ENCODE measurements at regions not wholly inside any gene's neighbourhood (a gene's known extent, or its start where the extent isn't known, plus 50 kb on each side); places are given as distances from the start of the nearest gene placed in this dataset.

- DNase-seq (ENCODE audit: low spot score in 2 of 2) (no peak), ATAC-seq (replicated peaks; ENCODE audit: extremely low read depth, poor library complexity, severe bottlenecking) (no peak)
- no peak overlapping the region for H3K4me3 Mint-ChIP-seq
- peaks cover 17% of the 10 kb centered on the region for H3K4me1 Mint-ChIP-seq
- no peak overlapping the region for H3K27ac Mint-ChIP-seq (ENCODE audit: low read depth)
- H3K27me3 Mint-ChIP-seq = no peaks in the 10 kb centered on the region
- H3K36me3 Mint-ChIP-seq (ENCODE audit: insufficient read depth) = no peaks in the 10 kb centered on the region
- H3K9me3 Mint-ChIP-seq = no peaks in the 10 kb centered on the region
Observed at GRCh38 chrX:20463296-20464075, 196.8 kb upstream of the RPS6KA3 start.

- Mint-ChIP-seq H3K4me3 (no peak overlapping the region), H3K36me3 (ENCODE audit: insufficient read depth) (no peaks in the 10 kb centered on the region), H3K9me3 (no peaks in the 10 kb centered on the region), H3K27ac (ENCODE audit: low read depth) (no peak overlapping the region), H3K4me1 (peaks cover 18% of the 10 kb centered on the region), H3K27me3 (no peaks in the 10 kb centered on the region)
- DNase-seq (ENCODE audit: low spot score in 2 of 2) (no peak), ATAC-seq (replicated peaks; ENCODE audit: extremely low read depth, poor library complexity, severe bottlenecking) (no peak)
Observed at GRCh38 chrX:20461576-20461975, 194.9 kb upstream of the RPS6KA3 start.

GRCh38 chrX:20461002-20461401 is 194.3 kb upstream of the RPS6KA3 start:
- DNase-seq (ENCODE audit: low spot score in 2 of 2) (no peak), ATAC-seq (replicated peaks; ENCODE audit: extremely low read depth, poor library complexity, severe bottlenecking) (no peak)
- Mint-ChIP-seq H3K27ac (ENCODE audit: low read depth) (no peak overlapping the region), H3K9me3 (no peaks in the 10 kb centered on the region), H3K27me3 (no peaks in the 10 kb centered on the region), H3K4me1 (peaks cover 18% of the 10 kb centered on the region), H3K4me3 (no peak overlapping the region), H3K36me3 (ENCODE audit: insufficient read depth) (no peaks in the 10 kb centered on the region)

GRCh38 chrX:20459410-20460350 is 193.0 kb upstream of the RPS6KA3 start:
- DNase-seq (ENCODE audit: low spot score in 2 of 2) (no peak), ATAC-seq (replicated peaks; ENCODE audit: extremely low read depth, poor library complexity, severe bottlenecking) (no peak)
- Mint-ChIP-seq H3K27ac (ENCODE audit: low read depth) (no peak overlapping the region), H3K27me3 (no peaks in the 10 kb centered on the region), H3K36me3 (ENCODE audit: insufficient read depth) (peaks cover 2% of the 10 kb centered on the region), H3K9me3 (no peaks in the 10 kb centered on the region), H3K4me1 (peaks cover 18% of the 10 kb centered on the region), H3K4me3 (no peak overlapping the region)

DNA sequence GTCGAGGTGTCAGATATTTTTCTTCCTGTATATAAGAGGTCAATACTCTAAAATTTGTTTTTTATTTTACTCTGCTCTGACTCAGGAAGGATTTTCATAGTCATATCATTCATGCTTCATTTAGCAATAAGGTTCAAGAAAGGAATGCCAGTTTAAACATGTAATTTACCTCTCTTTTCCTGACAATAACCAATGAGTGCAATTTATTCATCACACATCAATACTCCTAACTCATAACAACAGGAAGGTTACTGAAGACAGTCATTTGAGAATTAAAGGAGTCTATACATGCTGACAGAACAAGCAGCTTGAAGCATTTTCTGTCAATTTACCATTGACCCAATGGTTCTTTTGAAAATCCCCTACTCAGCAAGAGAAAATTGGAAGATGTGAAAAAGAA is 190.3 kb upstream of the RPS6KA3 start:
- Mint-ChIP-seq H3K36me3 (ENCODE audit: insufficient read depth) (peaks cover 5% of the 10 kb centered on the region), H3K9me3 (no peaks in the 10 kb centered on the region), H3K27ac (ENCODE audit: low read depth) (no peak overlapping the region), H3K4me1 (peaks cover 27% of the 10 kb centered on the region), H3K4me3 (no peak overlapping the region), H3K27me3 (no peaks in the 10 kb centered on the region)
- DNase-seq (ENCODE audit: low spot score in 2 of 2) (no peak), ATAC-seq (replicated peaks; ENCODE audit: extremely low read depth, poor library complexity, severe bottlenecking) (no peak)

- Mint-ChIP-seq H3K4me3 (no peak overlapping the region), H3K27me3 (no peaks in the 10 kb centered on the region), H3K4me1 (peaks cover 34% of the 10 kb centered on the region), H3K36me3 (ENCODE audit: insufficient read depth) (peaks cover 5% of the 10 kb centered on the region), H3K27ac (ENCODE audit: low read depth) (no peak overlapping the region), H3K9me3 (no peaks in the 10 kb centered on the region)
- DNase-seq (ENCODE audit: low spot score in 2 of 2) (no peak), ATAC-seq (replicated peaks; ENCODE audit: extremely low read depth, poor library complexity, severe bottlenecking) (no peak)
Observed at GRCh38 chrX:20455001-20455400, 188.3 kb upstream of the RPS6KA3 start.

- Mint-ChIP-seq H3K27ac (ENCODE audit: low read depth) (peak overlapping the region; percentile 68), H3K27me3 (no peaks in the 10 kb centered on the region), H3K9me3 (no peaks in the 10 kb centered on the region), H3K4me3 (no peak overlapping the region), H3K36me3 (ENCODE audit: insufficient read depth) (peaks cover 5% of the 10 kb centered on the region), H3K4me1 (peaks cover 28% of the 10 kb centered on the region)
- no peak for DNase-seq (ENCODE audit: low spot score in 2 of 2)
- no peak for ATAC-seq (replicated peaks; ENCODE audit: extremely low read depth, poor library complexity, severe bottlenecking)
Observed at GRCh38 chrX:20454117-20454516, 187.4 kb upstream of the RPS6KA3 start.

- DNase-seq (ENCODE audit: low spot score in 2 of 2) (no peak), ATAC-seq (replicated peaks; ENCODE audit: extremely low read depth, poor library complexity, severe bottlenecking) (peak; percentile 49)
- Mint-ChIP-seq H3K27ac (ENCODE audit: low read depth) (peak overlapping the region; percentile 94), H3K4me3 (peak overlapping the region; percentile 51), H3K9me3 (no peaks in the 10 kb centered on the region), H3K4me1 (peaks cover 28% of the 10 kb centered on the region), H3K36me3 (ENCODE audit: insufficient read depth) (peaks cover 5% of the 10 kb centered on the region), H3K27me3 (no peaks in the 10 kb centered on the region)
Observed at GRCh38 chrX:20452487-20452886, 185.8 kb upstream of the RPS6KA3 start.

DNA sequence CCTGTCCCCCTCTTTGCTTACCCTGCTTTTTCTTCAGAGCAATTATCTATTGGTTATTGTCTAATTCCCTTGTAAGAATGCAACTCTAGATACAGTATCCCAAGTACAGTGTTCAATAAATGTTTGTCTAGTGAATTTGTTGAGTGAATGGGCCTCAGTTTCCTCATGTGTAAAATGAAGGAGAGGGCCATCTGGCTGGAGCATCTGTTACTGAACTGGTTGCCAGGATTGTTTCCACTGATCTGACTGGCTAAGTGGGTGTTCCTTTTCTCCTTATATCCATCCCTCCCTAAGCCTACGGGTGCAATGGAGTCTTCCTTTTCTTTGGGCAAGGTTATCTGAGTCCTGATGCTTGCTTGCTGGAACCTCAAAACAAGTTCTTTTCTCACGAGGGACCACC is 185.2 kb upstream of the RPS6KA3 start:
- H3K9me3 Mint-ChIP-seq = no peaks in the 10 kb centered on the region
- peak overlapping the region; percentile 94 for H3K27ac Mint-ChIP-seq (ENCODE audit: low read depth)
- peaks cover 5% of the 10 kb centered on the region for H3K36me3 Mint-ChIP-seq (ENCODE audit: insufficient read depth)
- ATAC-seq (replicated peaks; ENCODE audit: extremely low read depth, poor library complexity, severe bottlenecking) (no peak), DNase-seq (ENCODE audit: low spot score in 2 of 2) (no peak)
- H3K4me3 Mint-ChIP-seq = peak overlapping the region; percentile 51
- H3K27me3 Mint-ChIP-seq = no peaks in the 10 kb centered on the region
- peaks cover 28% of the 10 kb centered on the region for H3K4me1 Mint-ChIP-seq

- Mint-ChIP-seq H3K4me3 (peak overlapping the region; percentile 47), H3K27ac (ENCODE audit: low read depth) (peak overlapping the region; percentile 72)
Observed at GRCh38 chrX:20445109-20445508, 178.4 kb upstream of the RPS6KA3 start.

DNA sequence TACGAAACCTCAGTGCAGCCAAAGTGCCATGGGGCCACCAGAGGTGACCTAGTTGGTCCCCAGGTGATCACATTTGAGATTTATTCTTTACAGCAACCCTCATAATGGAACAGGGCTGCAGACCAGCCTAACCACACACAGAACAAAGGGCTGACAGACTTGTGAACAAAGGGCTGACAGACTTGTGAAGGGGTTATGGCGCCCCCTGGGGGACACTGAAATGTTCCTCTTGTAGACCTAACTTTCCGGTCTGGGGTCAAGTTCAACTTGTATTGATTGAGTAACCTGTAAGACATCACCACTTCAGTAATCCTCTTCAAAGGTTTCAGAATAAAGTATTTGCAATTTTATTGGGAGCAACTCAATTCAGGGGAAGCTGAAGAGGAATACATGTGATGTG is 175.9 kb upstream of the RPS6KA3 start:
- Mint-ChIP-seq H3K4me3 (no peak overlapping the region), H3K4me1 (peaks cover 31% of the 10 kb centered on the region), H3K36me3 (ENCODE audit: insufficient read depth) (no peaks in the 10 kb centered on the region), H3K27ac (ENCODE audit: low read depth) (no peak overlapping the region), H3K27me3 (no peaks in the 10 kb centered on the region), H3K9me3 (no peaks in the 10 kb centered on the region)
- DNase-seq (ENCODE audit: low spot score in 2 of 2) = peak; percentile 67 to 72
- ATAC-seq (replicated peaks; ENCODE audit: extremely low read depth, poor library complexity, severe bottlenecking) = peak; percentile 69

More at GRCh38 chrX:20445109-20445508, 178.4 kb upstream of the RPS6KA3 start:
- Mint-ChIP-seq H3K27me3 (no peaks in the 10 kb centered on the region), H3K4me1 (peaks cover 30% of the 10 kb centered on the region), H3K36me3 (ENCODE audit: insufficient read depth) (no peaks in the 10 kb centered on the region), H3K9me3 (no peaks in the 10 kb centered on the region)
- ATAC-seq (replicated peaks; ENCODE audit: extremely low read depth, poor library complexity, severe bottlenecking) = peak; percentile 50
- DNase-seq (ENCODE audit: low spot score in 2 of 2) = no peak

GRCh38 chrX:20441123-20441522 is 174.4 kb upstream of the RPS6KA3 start:
- no peaks in the 10 kb centered on the region for H3K27me3 Mint-ChIP-seq
- ATAC-seq (replicated peaks; ENCODE audit: extremely low read depth, poor library complexity, severe bottlenecking) (no peak), DNase-seq (ENCODE audit: low spot score in 2 of 2) (no peak)
- H3K36me3 Mint-ChIP-seq (ENCODE audit: insufficient read depth) = no peaks in the 10 kb centered on the region
- H3K27ac Mint-ChIP-seq (ENCODE audit: low read depth) = peak overlapping the region; percentile 29
- peaks cover 38% of the 10 kb centered on the region for H3K4me1 Mint-ChIP-seq
- H3K9me3 Mint-ChIP-seq = no peaks in the 10 kb centered on the region
- no peak overlapping the region for H3K4me3 Mint-ChIP-seq
